Activated CD4-positive, alpha-beta T cell treated with anti-CD3 and anti-CD28 coated beads, Interleukin-2, amount 10 ng/mL, durations not matched to agents 7 days and 5 days (primary cell): ENCODE measurements at regions not wholly inside any gene's neighbourhood (a gene's known extent, or its start where the extent isn't known, plus 50 kb on each side); places are given as distances from the start of the nearest gene placed in this dataset.

Experiments used
- CTCF ChIA-PET: fragments of 350-600 bp; sonication (Branson Sonifier 250); formaldehyde crosslinking; loops from one replicate; lab custom pipeline; 2021; ENCODE audit warnings: antibody characterized with exemption; lab: Charles Lee
- POLR2A ChIA-PET: fragments of 350-600 bp; sonication (Branson Sonifier 250); formaldehyde crosslinking; loops from one replicate; lab custom pipeline; 2021; ENCODE audit warnings: antibody characterized with exemption; lab: Charles Lee
- DNase-seq: peaks from one replicate; pipeline ENCODE4 v3.0.0-alpha.2; 2020
- H3K27ac Mint-ChIP-seq: one replicate; pipeline ENCODE4 v1.8.0; 2021; ENCODE audit warnings: mild to moderate bottlenecking, moderate library complexity, mixed read lengths
- H3K27me3 Mint-ChIP-seq: one replicate; pipeline ENCODE4 v1.8.0; 2021; ENCODE audit warnings: mixed read lengths
- H3K36me3 Mint-ChIP-seq: one replicate; pipeline ENCODE4 v1.8.0; 2021; ENCODE audit warnings: low read depth, mixed read lengths
- H3K4me1 Mint-ChIP-seq: one replicate; pipeline ENCODE4 v1.8.0; 2021; ENCODE audit warnings: mixed read lengths
- H3K4me3 Mint-ChIP-seq: one replicate; pipeline ENCODE4 v1.8.0; 2021; ENCODE audit warnings: mild to moderate bottlenecking, moderate library complexity, mixed read lengths
- H3K9me3 Mint-ChIP-seq: one replicate; pipeline ENCODE4 v1.8.0; 2021; ENCODE audit warnings: mixed read lengths

- H3K9me3 Mint-ChIP-seq: peaks cover 6% of the 10 kb centered on the region
- H3K36me3 Mint-ChIP-seq: no peaks in the 10 kb centered on the region
- peaks cover 1% of the 10 kb centered on the region for H3K27me3 Mint-ChIP-seq
- no peak for DNase-seq
- CTCF ChIA-PET: no interaction called here
- no peaks in the 10 kb centered on the region for H3K4me1 Mint-ChIP-seq
- no peak overlapping the region for H3K4me3 Mint-ChIP-seq
- POLR2A ChIA-PET: no interaction called here
- no peak overlapping the region for H3K27ac Mint-ChIP-seq
These were observed 103.6 kb upstream of the KAZN start for GRCh38 chr1:14494911-14495310.

- ChIA-PET POLR2A (no interaction called here), CTCF (no interaction called here)
- DNase-seq: no peak
- peaks cover 6% of the 10 kb centered on the region for H3K9me3 Mint-ChIP-seq
- no peak overlapping the region for H3K27ac Mint-ChIP-seq
- no peaks in the 10 kb centered on the region for H3K4me1 Mint-ChIP-seq
- H3K27me3 Mint-ChIP-seq: peaks cover 1% of the 10 kb centered on the region
- H3K4me3 Mint-ChIP-seq: no peak overlapping the region
- H3K36me3 Mint-ChIP-seq: no peaks in the 10 kb centered on the region
These were observed 103.1 kb upstream of the KAZN start for GRCh38 chr1:14495381-14495780.

- Mint-ChIP-seq H3K36me3 (no peaks in the 10 kb centered on the region), H3K27me3 (peaks cover under 1% of the 10 kb centered on the region), H3K4me1 (no peaks in the 10 kb centered on the region), H3K9me3 (peaks cover 6% of the 10 kb centered on the region), H3K4me3 (no peak overlapping the region), H3K27ac (no peak overlapping the region)
- DNase-seq: no peak
- POLR2A ChIA-PET: no interaction called here
- CTCF ChIA-PET: no interaction called here
These were observed 102.5 kb upstream of the KAZN start for GRCh38 chr1:14495996-14496395.

GRCh38 chr1:14498839-14499238 lies 99.6 kb upstream of the KAZN start:
- Mint-ChIP-seq H3K36me3 (no peaks in the 10 kb centered on the region), H3K9me3 (no peaks in the 10 kb centered on the region), H3K27ac (no peak overlapping the region), H3K4me3 (no peak overlapping the region), H3K4me1 (no peaks in the 10 kb centered on the region), H3K27me3 (peaks cover 2% of the 10 kb centered on the region)
- no peak for DNase-seq
- ChIA-PET POLR2A (no interaction called here), CTCF (no interaction called here)

- no peaks in the 10 kb centered on the region for H3K4me1 Mint-ChIP-seq
- H3K9me3 Mint-ChIP-seq: no peaks in the 10 kb centered on the region
- ChIA-PET POLR2A (no interaction called here), CTCF (no interaction called here)
- no peak overlapping the region for H3K4me3 Mint-ChIP-seq
- no peaks in the 10 kb centered on the region for H3K36me3 Mint-ChIP-seq
- H3K27me3 Mint-ChIP-seq: peaks cover 2% of the 10 kb centered on the region
- H3K27ac Mint-ChIP-seq: no peak overlapping the region
- DNase-seq: no peak
These were observed 99.0 kb upstream of the KAZN start for GRCh38 chr1:14499312-14500040.

GRCh38 chr1:14500041-14500440 lies 98.4 kb upstream of the KAZN start:
- no peaks in the 10 kb centered on the region for H3K36me3 Mint-ChIP-seq
- H3K4me3 Mint-ChIP-seq: no peak overlapping the region
- no peak for DNase-seq
- no peaks in the 10 kb centered on the region for H3K4me1 Mint-ChIP-seq
- no peaks in the 10 kb centered on the region for H3K9me3 Mint-ChIP-seq
- H3K27ac Mint-ChIP-seq: no peak overlapping the region
- POLR2A ChIA-PET: no interaction called here
- CTCF ChIA-PET: no interaction called here
- peaks cover 2% of the 10 kb centered on the region for H3K27me3 Mint-ChIP-seq

- Mint-ChIP-seq H3K27me3 (peaks cover 2% of the 10 kb centered on the region), H3K27ac (no peak overlapping the region), H3K9me3 (no peaks in the 10 kb centered on the region), H3K36me3 (no peaks in the 10 kb centered on the region), H3K4me1 (no peaks in the 10 kb centered on the region), H3K4me3 (no peak overlapping the region)
- ChIA-PET POLR2A (no interaction called here), CTCF (no interaction called here)
- no peak for DNase-seq
These were observed 97.6 kb upstream of the KAZN start for GRCh38 chr1:14500912-14501311.

- Mint-ChIP-seq H3K27me3 (peaks cover 2% of the 10 kb centered on the region), H3K4me1 (no peaks in the 10 kb centered on the region), H3K36me3 (no peaks in the 10 kb centered on the region), H3K9me3 (no peaks in the 10 kb centered on the region), H3K4me3 (no peak overlapping the region), H3K27ac (no peak overlapping the region)
- DNase-seq: no peak
- CTCF ChIA-PET: no interaction called here
- POLR2A ChIA-PET: no interaction called here
These were observed 94.0 kb upstream of the KAZN start for GRCh38 chr1:14504517-14504916.

- H3K27ac Mint-ChIP-seq: no peak overlapping the region
- no peaks in the 10 kb centered on the region for H3K4me1 Mint-ChIP-seq
- ChIA-PET POLR2A (no interaction called here), CTCF (no interaction called here)
- no peaks in the 10 kb centered on the region for H3K9me3 Mint-ChIP-seq
- H3K27me3 Mint-ChIP-seq: no peaks in the 10 kb centered on the region
- DNase-seq: no peak
- H3K36me3 Mint-ChIP-seq: no peaks in the 10 kb centered on the region
- no peak overlapping the region for H3K4me3 Mint-ChIP-seq
These were observed 91.8 kb upstream of the KAZN start for GRCh38 chr1:14506471-14507255.

- POLR2A ChIA-PET: no interaction called here
- Mint-ChIP-seq H3K4me3 (no peak overlapping the region), H3K9me3 (no peaks in the 10 kb centered on the region), H3K36me3 (no peaks in the 10 kb centered on the region), H3K27me3 (no peaks in the 10 kb centered on the region), H3K4me1 (no peaks in the 10 kb centered on the region), H3K27ac (no peak overlapping the region)
- CTCF ChIA-PET: no interaction called here
- no peak for DNase-seq
These were observed 91.2 kb upstream of the KAZN start for GRCh38 chr1:14507262-14507661.

- no peak overlapping the region for H3K4me3 Mint-ChIP-seq
- no peak for DNase-seq
- no peaks in the 10 kb centered on the region for H3K27me3 Mint-ChIP-seq
- H3K36me3 Mint-ChIP-seq: no peaks in the 10 kb centered on the region
- H3K27ac Mint-ChIP-seq: no peak overlapping the region
- CTCF ChIA-PET: no interaction called here
- H3K4me1 Mint-ChIP-seq: no peaks in the 10 kb centered on the region
- POLR2A ChIA-PET: no interaction called here
- H3K9me3 Mint-ChIP-seq: no peaks in the 10 kb centered on the region
These were observed 89.9 kb upstream of the KAZN start for GRCh38 chr1:14508613-14509012.

GRCh38 chr1:14511166-14511680 lies 87.3 kb upstream of the KAZN start:
- Mint-ChIP-seq H3K27ac (no peak overlapping the region), H3K36me3 (no peaks in the 10 kb centered on the region), H3K4me1 (no peaks in the 10 kb centered on the region), H3K9me3 (no peaks in the 10 kb centered on the region), H3K27me3 (no peaks in the 10 kb centered on the region), H3K4me3 (no peak overlapping the region)
- CTCF ChIA-PET: no interaction called here
- no peak for DNase-seq
- POLR2A ChIA-PET: no interaction called here

- POLR2A ChIA-PET: no interaction called here
- no peak overlapping the region for H3K27ac Mint-ChIP-seq
- no peaks in the 10 kb centered on the region for H3K36me3 Mint-ChIP-seq
- DNase-seq: no peak
- CTCF ChIA-PET: no interaction called here
- no peaks in the 10 kb centered on the region for H3K4me1 Mint-ChIP-seq
- no peak overlapping the region for H3K4me3 Mint-ChIP-seq
- no peaks in the 10 kb centered on the region for H3K27me3 Mint-ChIP-seq
- H3K9me3 Mint-ChIP-seq: no peaks in the 10 kb centered on the region
These were observed 86.5 kb upstream of the KAZN start for GRCh38 chr1:14511796-14512585.
